IMR-90 (cell line): ENCODE measurements at regions not wholly inside any gene's neighbourhood (a gene's known extent, or its start where the extent isn't known, plus 50 kb on each side); places are given as distances from the start of the nearest gene placed in this dataset.

Source experiments
- ATAC-seq: fragments of 200-7000 bp; cut with Tn5 transposase; 2 replicates; pipeline ENCODE4 v1.9.1; 2020; ENCODE audit warnings: low read depth, mild to moderate bottlenecking, moderate library complexity
- BruUV-seq: library from RNA; stranded (reverse); fragments of 400-500 nt; replicated peaks from 2 replicates; lab custom pipeline; 2021; lab: Mats Ljungman, UMichigan
- CTCF ChIA-PET: fragments of 300-600 bp; formaldehyde crosslinking; extraction: SDS; loops from one replicate; lab custom pipeline; 2021; ENCODE audit warnings: antibody characterized with exemption; lab: Yijun Ruan, JAX
- POLR2A ChIA-PET: fragments of 300-600 bp; sonication (Branson Sonifier 250); formaldehyde crosslinking; loops from one replicate; lab custom pipeline; 2022; ENCODE audit warnings: antibody characterized with exemption; ENCODE audit not compliant: unreplicated experiment; lab: Charles Lee
- DNase-seq: peaks from one replicate; pipeline ENCODE4 v3.0.0; 2013
- H2AFZ ChIP-seq: replicated peaks from 2 replicates; pipeline ENCODE3; 2013; ENCODE audit warnings: low read length, mild to moderate bottlenecking; ENCODE audit not compliant: poor library complexity
- H2AK5ac ChIP-seq: 2 replicates; pipeline ENCODE4 v1.6.1; 2013; ENCODE audit warnings: low read depth, low read length, inconsistent platforms
- H2AK9ac ChIP-seq: replicated peaks from 2 replicates; pipeline ENCODE3; 2013; ENCODE audit warnings: mild to moderate bottlenecking, low read depth, low read length, moderate library complexity; ENCODE audit not compliant: poor library complexity
- H2BK120ac ChIP-seq: 2 replicates; pipeline ENCODE4 v1.6.1; 2013; ENCODE audit warnings: low read depth, low read length, inconsistent platforms
- H2BK15ac ChIP-seq: 3 replicates; pipeline ENCODE4 v1.6.1; 2013; ENCODE audit warnings: low read depth, low read length, inconsistent platforms
- H2BK20ac ChIP-seq: 2 replicates; pipeline ENCODE4 v1.6.1; 2013; ENCODE audit warnings: low read depth, mild to moderate bottlenecking, inconsistent platforms, low read length, moderate library complexity
- H2BK5ac ChIP-seq: 2 replicates; pipeline ENCODE4 v1.6.1; 2013; ENCODE audit warnings: mild to moderate bottlenecking, low read depth, low read length, inconsistent platforms; ENCODE audit not compliant: poor library complexity, severe bottlenecking
- H3K14ac ChIP-seq: replicated peaks from 2 replicates; pipeline ENCODE4 v1.6.1; 2013; ENCODE audit warnings: low read depth, low read length, inconsistent platforms
- H3K18ac ChIP-seq: 2 replicates; pipeline ENCODE4 v1.6.1; 2013; ENCODE audit warnings: low read depth, low read length, control low read depth
- H3K23ac ChIP-seq: 2 replicates; pipeline ENCODE4 v1.6.1; 2013; ENCODE audit warnings: low read depth, low read length, inconsistent platforms
- H3K27ac ChIP-seq: 2 replicates; pipeline ENCODE4 v1.5.1; 2013; ENCODE audit warnings: mild to moderate bottlenecking, control low read depth, low read length; ENCODE audit not compliant: insufficient read depth
- H3K27me3 ChIP-seq: 2 replicates; pipeline ENCODE4 v1.6.1; 2013; ENCODE audit warnings: low read length; ENCODE audit not compliant: control insufficient read depth, insufficient read depth
- H3K36me3 ChIP-seq: 2 replicates; pipeline ENCODE4 v1.6.1; 2013; ENCODE audit warnings: low read length, mixed read lengths; ENCODE audit not compliant: control insufficient read depth, insufficient read depth
- H3K4ac ChIP-seq: 2 replicates; pipeline ENCODE4 v1.6.1; 2013; ENCODE audit warnings: low read depth, low read length, inconsistent platforms
- H3K4me1 ChIP-seq: 2 replicates; pipeline ENCODE4 v1.6.1; 2013; ENCODE audit warnings: low read length, mixed read lengths; ENCODE audit not compliant: control insufficient read depth, insufficient read depth
- H3K4me2 ChIP-seq: 2 replicates; pipeline ENCODE4 v1.6.1; 2013; ENCODE audit warnings: low read depth, mild to moderate bottlenecking, control low read depth, low read length, moderate library complexity
- H3K4me3 ChIP-seq: 2 replicates; pipeline ENCODE4 v1.5.1; 2013; ENCODE audit warnings: low read depth, mild to moderate bottlenecking, control low read depth, low read length, moderate library complexity; ENCODE audit not compliant: insufficient read depth
- H3K56ac ChIP-seq: 2 replicates; pipeline ENCODE4 v1.6.1; 2013; ENCODE audit warnings: low read length, inconsistent platforms; ENCODE audit not compliant: insufficient read depth; ENCODE audit errors: extremely low read depth
- H3K79me1 ChIP-seq, 2 experiments: 2 replicates each; pipeline ENCODE4 v1.6.1; 2013; ENCODE audit warnings: low read length in 2 of 2, inconsistent platforms in 1 of 2, low read depth in 1 of 2
- H3K9ac ChIP-seq: 2 replicates; pipeline ENCODE4 v1.6.1; 2013; ENCODE audit warnings: low read depth, low read length, control low read depth
- H3K9me1 ChIP-seq: 2 replicates; pipeline ENCODE4 v1.6.1; 2013; ENCODE audit warnings: low read length, inconsistent platforms; ENCODE audit not compliant: insufficient read depth
- H3K9me3 ChIP-seq: 2 replicates; pipeline ENCODE4 v1.6.1; 2013; ENCODE audit warnings: low read length; ENCODE audit not compliant: control insufficient read depth, insufficient read depth
- H4K20me1 ChIP-seq: 2 replicates; pipeline ENCODE4 v1.6.1; 2013; ENCODE audit warnings: low read length, inconsistent platforms; ENCODE audit not compliant: insufficient read depth
- H4K5ac ChIP-seq: 2 replicates; pipeline ENCODE4 v1.6.1; 2013; ENCODE audit warnings: mild to moderate bottlenecking, low read depth, low read length, control low read depth
- H4K8ac ChIP-seq, 2 experiments: 2 replicates each; pipeline ENCODE4 v1.6.1; 2013; ENCODE audit warnings: low read depth in 2 of 2, low read length in 2 of 2, control low read depth in 1 of 2, inconsistent platforms in 1 of 2
- H4K91ac ChIP-seq: 2 replicates; pipeline ENCODE4 v1.6.1; 2013; ENCODE audit warnings: low read depth, low read length, inconsistent platforms; ENCODE audit not compliant: insufficient read depth
- BHLHE40 ChIP-seq: fragments of 150-350 bp; IDR thresholded peaks from 2 replicates; pipeline ENCODE4 v1.6.1; 2016; ENCODE audit warnings: mild to moderate bottlenecking, low read depth, low read length
- CHD1 ChIP-seq: IDR thresholded peaks from 2 replicates; pipeline ENCODE4 v1.6.1; 2012; ENCODE audit warnings: low read depth, low read length, improper control_type of control experiment
- FOS ChIP-seq: fragments of 150-350 bp; IDR thresholded peaks from 2 replicates; pipeline ENCODE4 v1.6.1; 2016; ENCODE audit warnings: low read depth, low read length
- MAFK ChIP-seq: IDR thresholded peaks from 2 replicates; pipeline ENCODE4 v1.6.1; 2012; ENCODE audit warnings: low read depth, low read length, improper control_type of control experiment
- MXI1 ChIP-seq: IDR thresholded peaks from 2 replicates; pipeline ENCODE4 v1.6.1; 2012; ENCODE audit warnings: low read depth, mild to moderate bottlenecking, low read length, moderate library complexity, borderline replicate concordance
- NFE2L2 ChIP-seq: fragments of 150-350 bp; IDR thresholded peaks from 2 replicates; pipeline ENCODE4 v1.6.1; 2016; ENCODE audit warnings: low read depth, mild to moderate bottlenecking, low read length
- POLR2A ChIP-seq: IDR thresholded peaks from 2 replicates; pipeline ENCODE4 v1.6.1; 2012; ENCODE audit warnings: mild to moderate bottlenecking, low read depth, low read length
- RAD21 ChIP-seq: IDR thresholded peaks from 2 replicates; pipeline ENCODE4 v1.6.1; 2012; ENCODE audit warnings: low read length, improper control_type of control experiment
- SMC3 ChIP-seq: fragments of 150-350 bp; IDR thresholded peaks from 2 replicates; pipeline ENCODE4 v1.6.1; 2016; ENCODE audit warnings: low read depth, mild to moderate bottlenecking, antibody characterized with exemption, low read length, moderate library complexity
- dilution Hi-C: fragments of 300-500 bp; cut with HindIII; formaldehyde crosslinking; loops from one replicate; pipeline ENCODE4 v1.14.3; 2018; ENCODE audit warnings: low sequenced_read_pairs; ENCODE audit not compliant: unreplicated experiment
- in situ Hi-C: fragments of 300-500 bp; cut with MboI; formaldehyde crosslinking; loops from 3 replicates; pipeline ENCODE4 v1.14.3; 2019; ENCODE audit warnings: low sequenced_read_pairs, inconsistent platforms, mixed read lengths
- intact Hi-C: fragments of 100-400 bp; cut with micrococcal nuclease; formaldehyde crosslinking; loops from 2 replicates; pipeline ENCODE4 v1.10.0; 2022
- TF ChIP-seq, protein P1 (sequence below): fragments of 150-350 bp; IDR thresholded peaks from 2 replicates; pipeline ENCODE4 v1.6.1; 2017; ENCODE audit warnings: mild to moderate bottlenecking, antibody characterized with exemption, low read length, low read depth
- TF ChIP-seq, protein P2 (sequence below): conservative IDR thresholded peaks from 2 replicates; pipeline ENCODE4 v1.5.1; 2012; ENCODE audit warnings: mild to moderate bottlenecking, low read depth, low read length, improper control_type of control experiment
- TF ChIP-seq, protein P3 (sequence below): fragments of 150-350 bp; IDR thresholded peaks from 2 replicates; pipeline ENCODE4 v1.6.1; 2016; ENCODE audit warnings: low read depth, mild to moderate bottlenecking, low read length, moderate library complexity, borderline replicate concordance

DNA sequence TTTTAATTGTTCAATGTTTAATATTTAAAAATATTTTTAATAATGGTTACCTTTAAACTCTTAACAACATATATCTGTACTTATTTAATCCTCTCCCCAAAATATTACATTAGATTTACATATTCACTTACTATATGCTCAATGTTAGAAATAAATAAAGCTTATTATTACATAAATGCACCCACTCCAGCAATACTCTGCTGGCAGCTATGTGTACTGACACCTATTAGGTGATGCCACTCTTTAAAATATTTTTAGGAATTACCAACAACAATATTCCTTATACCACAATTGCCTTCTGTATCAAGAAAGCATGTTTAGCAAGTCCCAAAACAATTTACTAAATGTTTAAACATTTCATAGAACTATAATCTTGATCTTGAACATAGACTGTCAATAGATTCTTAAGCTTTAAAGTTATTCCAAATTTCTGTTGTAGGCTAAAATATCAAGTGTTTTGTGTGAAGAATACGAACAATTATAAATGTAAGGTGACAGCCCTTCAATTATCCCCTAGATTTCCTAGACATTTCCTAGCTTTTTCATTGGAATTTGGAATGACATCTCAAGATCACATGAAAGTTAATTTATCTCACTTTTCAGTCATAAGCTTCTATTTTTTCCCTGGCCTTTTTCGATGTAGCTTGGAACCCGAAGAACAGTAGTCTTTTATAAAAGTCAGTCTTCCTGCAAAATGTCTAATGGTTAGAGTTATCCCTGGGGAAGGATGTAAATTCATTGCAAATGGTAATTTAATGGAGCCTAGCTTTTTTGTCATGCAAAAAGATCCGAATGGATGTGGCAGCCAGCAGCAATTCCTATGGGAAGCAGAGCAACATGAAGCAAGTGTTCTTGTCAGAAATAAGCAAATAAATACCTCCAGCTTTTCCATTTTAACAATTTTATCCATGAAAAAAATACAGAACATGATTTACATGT is 907.5 kb upstream of the ATXN7L3B start (continued):
- TF ChIP-seq, protein P1, sequence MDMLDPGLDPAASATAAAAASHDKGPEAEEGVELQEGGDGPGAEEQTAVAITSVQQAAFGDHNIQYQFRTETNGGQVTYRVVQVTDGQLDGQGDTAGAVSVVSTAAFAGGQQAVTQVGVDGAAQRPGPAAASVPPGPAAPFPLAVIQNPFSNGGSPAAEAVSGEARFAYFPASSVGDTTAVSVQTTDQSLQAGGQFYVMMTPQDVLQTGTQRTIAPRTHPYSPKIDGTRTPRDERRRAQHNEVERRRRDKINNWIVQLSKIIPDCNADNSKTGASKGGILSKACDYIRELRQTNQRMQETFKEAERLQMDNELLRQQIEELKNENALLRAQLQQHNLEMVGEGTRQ = no peak

DNA sequence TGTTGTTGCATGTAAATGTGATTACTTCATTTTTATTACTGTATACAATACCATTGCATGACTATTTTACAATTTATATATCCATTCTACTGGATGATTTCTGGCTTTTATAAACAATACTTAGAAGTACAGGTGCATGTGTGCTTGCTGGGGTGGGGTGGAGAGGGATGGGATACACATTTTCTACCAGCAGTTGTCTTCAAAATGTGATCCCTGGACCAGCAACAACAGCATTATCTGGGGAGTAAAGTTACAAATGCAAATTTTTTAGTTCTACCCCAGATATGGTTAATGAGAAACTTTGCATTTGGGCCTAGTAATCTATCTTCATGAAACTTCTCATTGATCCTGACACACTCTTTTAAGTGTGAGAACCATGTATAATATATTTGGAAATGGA is 905.4 kb upstream of the ATXN7L3B start:
- in situ Hi-C loops (no loop called here), dilution Hi-C loops (no loop called here), intact Hi-C loops (no loop called here)
- Histone ChIP-seq H4K91ac (no peak overlapping the region), H3K9me3 (peaks cover 3% of the 10 kb centered on the region; the same call in 1 of the 2 replicates), H3K9ac (no peak overlapping the region), H3K4ac (no peak overlapping the region), H3K36me3 (no peaks in the 10 kb centered on the region), H3K14ac (no peak overlapping the region), H2AK9ac (no peak overlapping the region), H4K20me1 (no peaks in the 10 kb centered on the region), H4K5ac (no peak overlapping the region), H2AK5ac (no peak overlapping the region), H3K79me1 (no peaks in the 10 kb centered on the region), H3K4me2 (no peak overlapping the region), H2BK20ac (no peak overlapping the region), H3K27ac (no peak overlapping the region), H4K8ac (no peak overlapping the region), H2BK15ac (no peak overlapping the region), H3K4me3 (no peak overlapping the region), H3K4me1 (no peaks in the 10 kb centered on the region), H2BK5ac (no peak overlapping the region), H2BK120ac (no peak overlapping the region), H3K23ac (no peak overlapping the region), H3K9me1 (no peaks in the 10 kb centered on the region), H3K56ac (no peak overlapping the region), H2AFZ (no peak overlapping the region), H3K18ac (no peak overlapping the region), H3K27me3 (no peaks in the 10 kb centered on the region)
- DNase-seq (no peak), ATAC-seq (no peak)
- no TSS peak for BruUV-seq
- CTCF ChIA-PET = no interaction called here
- POLR2A ChIA-PET = no interaction called here
- TF ChIP-seq CHD1 (no peak), POLR2A (no peak), BHLHE40 (no peak), MXI1 (no peak), SMC3 (no peak), RAD21 (no peak), MAFK (no peak), FOS (no peak), NFE2L2 (no peak)
- TF ChIP-seq, protein P2, sequence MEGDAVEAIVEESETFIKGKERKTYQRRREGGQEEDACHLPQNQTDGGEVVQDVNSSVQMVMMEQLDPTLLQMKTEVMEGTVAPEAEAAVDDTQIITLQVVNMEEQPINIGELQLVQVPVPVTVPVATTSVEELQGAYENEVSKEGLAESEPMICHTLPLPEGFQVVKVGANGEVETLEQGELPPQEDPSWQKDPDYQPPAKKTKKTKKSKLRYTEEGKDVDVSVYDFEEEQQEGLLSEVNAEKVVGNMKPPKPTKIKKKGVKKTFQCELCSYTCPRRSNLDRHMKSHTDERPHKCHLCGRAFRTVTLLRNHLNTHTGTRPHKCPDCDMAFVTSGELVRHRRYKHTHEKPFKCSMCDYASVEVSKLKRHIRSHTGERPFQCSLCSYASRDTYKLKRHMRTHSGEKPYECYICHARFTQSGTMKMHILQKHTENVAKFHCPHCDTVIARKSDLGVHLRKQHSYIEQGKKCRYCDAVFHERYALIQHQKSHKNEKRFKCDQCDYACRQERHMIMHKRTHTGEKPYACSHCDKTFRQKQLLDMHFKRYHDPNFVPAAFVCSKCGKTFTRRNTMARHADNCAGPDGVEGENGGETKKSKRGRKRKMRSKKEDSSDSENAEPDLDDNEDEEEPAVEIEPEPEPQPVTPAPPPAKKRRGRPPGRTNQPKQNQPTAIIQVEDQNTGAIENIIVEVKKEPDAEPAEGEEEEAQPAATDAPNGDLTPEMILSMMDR = no peak
- TF ChIP-seq, protein P1 = no peak
- TF ChIP-seq, protein P3, sequence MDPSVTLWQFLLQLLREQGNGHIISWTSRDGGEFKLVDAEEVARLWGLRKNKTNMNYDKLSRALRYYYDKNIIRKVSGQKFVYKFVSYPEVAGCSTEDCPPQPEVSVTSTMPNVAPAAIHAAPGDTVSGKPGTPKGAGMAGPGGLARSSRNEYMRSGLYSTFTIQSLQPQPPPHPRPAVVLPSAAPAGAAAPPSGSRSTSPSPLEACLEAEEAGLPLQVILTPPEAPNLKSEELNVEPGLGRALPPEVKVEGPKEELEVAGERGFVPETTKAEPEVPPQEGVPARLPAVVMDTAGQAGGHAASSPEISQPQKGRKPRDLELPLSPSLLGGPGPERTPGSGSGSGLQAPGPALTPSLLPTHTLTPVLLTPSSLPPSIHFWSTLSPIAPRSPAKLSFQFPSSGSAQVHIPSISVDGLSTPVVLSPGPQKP = no peak
